ENCODE measurements at regions not wholly inside any gene's neighbourhood (a gene's known extent, or its start where the extent isn't known, plus 50 kb on each side); places are given as distances from the start of the nearest gene placed in this dataset.

DNA sequence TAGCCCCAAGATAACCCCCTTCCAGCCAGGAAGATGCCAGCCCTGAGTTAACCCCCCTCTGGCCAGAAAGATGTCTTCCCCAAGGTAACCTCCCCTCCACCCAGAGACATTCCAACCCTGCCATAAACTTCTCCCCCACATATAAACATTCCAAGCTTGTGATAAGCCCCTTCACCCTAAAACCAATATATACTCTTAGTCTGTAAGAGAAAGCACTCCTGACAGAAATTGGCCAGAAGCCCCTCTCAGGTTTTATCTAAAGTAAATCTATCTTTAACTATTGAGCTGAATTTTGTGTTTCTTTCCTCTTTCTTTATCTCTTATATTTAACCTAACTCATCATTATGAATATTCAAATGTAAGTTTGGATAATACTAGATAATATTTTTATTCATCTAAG is 1775.8 kb upstream of the MIR17HG start:
- CTCF ChIA-PET = no interaction called here
- Mint-ChIP-seq H3K4me1 (ENCODE audit: low read depth) (no peaks in the 10 kb centered on the region), H3K9me3 (peaks cover 2% of the 10 kb centered on the region), H3K4me3 (no peak overlapping the region), H3K27me3 (ENCODE audit: low read depth) (no peaks in the 10 kb centered on the region), H3K36me3 (ENCODE audit: low read depth) (no peaks in the 10 kb centered on the region), H3K27ac (no peak overlapping the region)
- intact Hi-C loops (cut with micrococcal nuclease) = no loop called here
- no peak for DNase-seq

DNA sequence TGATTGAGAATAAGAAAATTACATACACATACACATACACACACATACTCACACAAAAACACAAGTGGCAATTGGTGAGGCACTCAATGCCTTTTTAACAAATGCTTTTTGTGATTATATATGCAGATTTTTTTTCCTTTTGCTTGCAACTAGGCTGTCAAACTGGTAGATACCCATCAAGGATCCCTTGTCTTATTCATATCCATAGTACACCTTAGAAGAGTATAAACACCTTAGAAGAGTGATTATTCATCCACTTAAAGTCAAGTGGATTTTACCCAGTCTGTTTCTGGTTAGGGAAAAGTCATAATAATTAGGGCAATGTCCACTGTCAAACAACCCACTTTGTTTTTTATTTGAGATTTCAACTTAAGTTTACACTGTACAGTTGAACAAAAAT is 1773.4 kb upstream of the MIR17HG start:
- DNase-seq = no peak
- Mint-ChIP-seq H3K9me3 (peaks cover 2% of the 10 kb centered on the region), H3K27me3 (ENCODE audit: low read depth) (no peaks in the 10 kb centered on the region), H3K27ac (no peak overlapping the region), H3K36me3 (ENCODE audit: low read depth) (no peaks in the 10 kb centered on the region), H3K4me1 (ENCODE audit: low read depth) (no peaks in the 10 kb centered on the region), H3K4me3 (no peak overlapping the region)
- intact Hi-C loops (cut with micrococcal nuclease) = no loop called here
- CTCF ChIA-PET = no interaction called here

DNA sequence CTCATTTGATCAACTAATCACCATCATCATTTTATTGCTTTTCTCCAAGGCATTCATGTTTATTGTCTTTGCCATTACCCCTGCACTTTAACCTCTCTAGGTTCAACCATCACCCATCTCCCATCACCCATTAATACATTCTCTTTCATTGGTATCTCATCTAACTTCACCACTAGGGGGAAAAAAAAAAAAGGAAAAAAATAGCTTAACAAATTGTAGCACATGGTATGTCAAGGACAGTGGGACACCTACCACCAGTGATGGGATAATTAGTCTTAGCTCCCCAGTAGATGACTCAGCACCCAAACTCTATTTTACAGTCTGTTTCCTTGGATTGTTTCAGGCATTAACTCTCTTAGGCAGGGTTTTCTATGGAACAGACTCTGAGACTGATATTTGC is 1770.2 kb upstream of the MIR17HG start:
- no peak overlapping the region for H3K27ac Mint-ChIP-seq
- no peaks in the 10 kb centered on the region for H3K36me3 Mint-ChIP-seq (ENCODE audit: low read depth)
- H3K4me1 Mint-ChIP-seq (ENCODE audit: low read depth) = no peaks in the 10 kb centered on the region
- H3K27me3 Mint-ChIP-seq (ENCODE audit: low read depth) = no peaks in the 10 kb centered on the region
- no peak overlapping the region for H3K4me3 Mint-ChIP-seq
- no peak for DNase-seq
- peaks cover 2% of the 10 kb centered on the region for H3K9me3 Mint-ChIP-seq
- CTCF ChIA-PET = interaction anchor here (0.5 kb wide), 1 partner anchor 208 kb away, joined by 3 read pairs; no protein-coding TSS in a partner anchor
- intact Hi-C loops (cut with micrococcal nuclease) = no loop called here

DNA sequence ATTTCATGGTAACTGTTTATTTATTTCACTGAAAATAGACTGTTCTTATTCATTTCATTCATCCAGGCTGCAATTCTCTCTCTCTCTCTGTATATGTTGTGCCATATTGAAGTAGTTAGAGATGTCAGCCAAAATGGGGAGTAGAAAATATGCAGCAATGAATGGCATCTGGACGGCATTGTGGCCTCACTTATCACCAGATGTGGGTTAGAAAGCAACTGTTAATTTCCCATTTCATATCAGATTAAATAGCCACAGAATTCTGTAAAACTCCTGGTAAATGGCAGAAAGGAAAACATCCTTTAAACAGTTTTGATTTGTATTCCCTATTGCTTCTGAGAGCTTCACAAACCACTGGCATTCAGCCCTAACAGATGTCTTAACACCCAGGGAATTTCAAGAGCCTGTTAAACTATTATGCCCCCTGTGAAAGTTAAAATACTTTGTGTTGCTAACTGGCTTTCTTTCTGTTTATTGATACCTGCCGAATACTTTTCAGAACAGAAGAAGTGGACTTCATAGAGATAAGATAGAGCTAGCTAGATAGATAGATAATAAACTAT is 1763.3 kb upstream of the MIR17HG start:
- Mint-ChIP-seq H3K27me3 (ENCODE audit: low read depth) (no peaks in the 10 kb centered on the region), H3K27ac (no peak overlapping the region), H3K36me3 (ENCODE audit: low read depth) (no peaks in the 10 kb centered on the region), H3K4me1 (ENCODE audit: low read depth) (no peaks in the 10 kb centered on the region), H3K4me3 (no peak overlapping the region), H3K9me3 (peaks cover 4% of the 10 kb centered on the region)
- CTCF ChIA-PET = no interaction called here
- intact Hi-C loops (cut with micrococcal nuclease) = no loop called here
- DNase-seq = no peak

DNA sequence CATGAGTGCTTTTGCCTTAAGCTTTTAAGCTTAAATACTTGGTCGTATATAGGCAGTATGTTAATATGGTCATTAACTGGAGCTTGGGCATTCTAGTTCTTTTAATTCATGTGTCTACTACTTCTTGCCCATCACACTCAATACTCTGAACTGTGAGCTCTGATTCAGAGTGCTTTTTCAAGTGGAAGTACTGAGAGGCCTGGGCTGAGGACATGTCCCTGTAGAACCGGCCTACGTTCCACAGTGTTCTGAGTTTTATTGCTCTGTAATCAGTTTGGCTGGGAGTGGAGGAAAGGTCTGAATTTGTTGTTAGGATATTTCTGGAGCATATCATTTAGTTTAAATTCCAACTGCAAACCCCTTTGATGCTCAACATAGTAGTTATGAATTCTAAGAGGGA is 1744.8 kb upstream of the MIR17HG start:
- Mint-ChIP-seq H3K4me3 (no peak overlapping the region), H3K27ac (no peak overlapping the region), H3K9me3 (peaks cover 3% of the 10 kb centered on the region), H3K27me3 (ENCODE audit: low read depth) (no peaks in the 10 kb centered on the region), H3K4me1 (ENCODE audit: low read depth) (no peaks in the 10 kb centered on the region), H3K36me3 (ENCODE audit: low read depth) (no peaks in the 10 kb centered on the region)
- intact Hi-C loops (cut with micrococcal nuclease) = no loop called here
- CTCF ChIA-PET = no interaction called here
- DNase-seq = no peak

DNA sequence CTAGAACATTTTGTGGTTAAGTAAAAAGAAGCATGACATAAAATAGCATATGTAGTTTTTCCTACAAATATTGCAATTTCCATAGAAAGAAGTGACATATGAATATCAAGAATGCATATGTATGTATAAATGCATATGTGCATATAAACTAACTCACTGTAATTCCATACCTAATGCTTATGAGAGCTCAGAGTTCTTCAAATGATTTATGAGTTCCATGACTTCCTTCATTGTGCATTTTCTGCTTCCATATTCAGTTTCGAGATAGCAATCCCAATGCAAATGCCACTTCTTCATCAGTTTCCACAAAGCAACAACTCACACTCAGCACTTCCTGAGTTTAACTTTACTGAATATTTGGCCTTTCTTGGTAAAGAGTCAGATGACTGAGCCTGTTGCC is 1744.3 kb upstream of the MIR17HG start:
- CTCF ChIA-PET = no interaction called here
- H3K4me1 Mint-ChIP-seq (ENCODE audit: low read depth) = no peaks in the 10 kb centered on the region
- H3K4me3 Mint-ChIP-seq = no peak overlapping the region
- H3K36me3 Mint-ChIP-seq (ENCODE audit: low read depth) = no peaks in the 10 kb centered on the region
- intact Hi-C loops (cut with micrococcal nuclease) = no loop called here
- no peaks in the 10 kb centered on the region for H3K27me3 Mint-ChIP-seq (ENCODE audit: low read depth)
- no peak for DNase-seq
- H3K27ac Mint-ChIP-seq = no peak overlapping the region
- H3K9me3 Mint-ChIP-seq = peaks cover 6% of the 10 kb centered on the region

DNA sequence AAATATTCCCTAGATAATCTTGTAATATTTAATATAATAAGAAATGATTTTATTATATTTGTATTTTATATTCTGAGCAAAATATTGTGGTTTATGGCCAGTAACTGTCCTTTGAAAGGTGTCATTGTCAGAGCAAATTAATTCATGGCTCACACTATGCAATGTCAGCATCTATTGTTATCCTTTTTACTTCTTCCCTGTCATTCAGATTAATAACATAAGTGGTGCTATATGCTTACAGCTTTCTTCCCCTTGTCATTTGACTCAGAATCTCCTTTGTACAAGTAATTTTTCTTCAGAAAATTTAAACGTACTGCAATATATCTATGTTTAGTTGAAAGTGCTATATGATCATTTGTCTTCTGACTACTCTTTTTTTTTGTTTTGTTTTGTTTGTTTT is 1738.2 kb upstream of the MIR17HG start:
- Mint-ChIP-seq H3K4me1 (ENCODE audit: low read depth) (no peaks in the 10 kb centered on the region), H3K27me3 (ENCODE audit: low read depth) (no peaks in the 10 kb centered on the region), H3K27ac (no peak overlapping the region), H3K9me3 (peaks cover 10% of the 10 kb centered on the region), H3K36me3 (ENCODE audit: low read depth) (no peaks in the 10 kb centered on the region), H3K4me3 (no peak overlapping the region)
- CTCF ChIA-PET = no interaction called here
- intact Hi-C loops (cut with micrococcal nuclease) = no loop called here
- no peak for DNase-seq

DNA sequence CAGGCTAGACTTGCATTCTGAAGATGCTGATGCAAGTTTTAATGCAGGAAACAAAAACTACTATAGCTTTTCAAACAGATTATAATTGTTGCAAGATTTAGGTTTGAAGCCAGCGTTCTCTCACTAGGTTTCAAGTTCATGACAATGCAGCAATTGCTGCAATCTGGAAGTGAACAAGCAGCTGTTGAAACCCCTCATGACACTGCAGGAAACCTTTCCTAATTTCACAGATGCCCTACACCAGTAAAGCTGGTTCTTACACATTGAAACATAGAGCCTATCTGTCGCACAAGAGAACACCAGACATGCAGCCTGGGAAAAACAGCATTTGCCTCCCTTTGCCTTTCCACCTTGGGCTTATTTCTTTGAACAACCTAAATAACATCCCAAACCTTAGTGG is 1737.2 kb upstream of the MIR17HG start:
- H3K36me3 Mint-ChIP-seq (ENCODE audit: low read depth) = no peaks in the 10 kb centered on the region

DNA sequence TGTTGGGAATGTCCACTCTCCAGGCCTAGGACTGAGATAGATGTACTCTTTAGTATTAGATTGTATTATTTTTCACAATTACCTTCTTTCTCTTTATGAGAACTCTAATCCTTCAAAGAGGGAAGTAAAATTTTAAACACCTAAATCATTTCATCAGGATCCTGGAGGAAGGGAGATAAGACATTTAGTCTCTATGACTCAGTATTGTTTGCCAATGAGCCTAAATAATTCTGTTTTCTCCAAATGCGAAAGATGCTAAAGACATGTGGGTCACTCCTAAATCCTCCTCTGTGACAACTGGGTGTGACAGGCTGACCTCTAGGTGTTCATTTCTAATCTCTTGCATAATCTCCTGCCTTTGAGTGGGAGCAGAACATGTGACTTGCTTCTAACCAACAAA is 1736.6 kb upstream of the MIR17HG start:
- intact Hi-C loops (cut with micrococcal nuclease) = no loop called here
- no peak for DNase-seq
- no peaks in the 10 kb centered on the region for H3K4me1 Mint-ChIP-seq (ENCODE audit: low read depth)
- peaks cover 10% of the 10 kb centered on the region for H3K9me3 Mint-ChIP-seq
- no peaks in the 10 kb centered on the region for H3K27me3 Mint-ChIP-seq (ENCODE audit: low read depth)
- CTCF ChIA-PET = no interaction called here
- no peak overlapping the region for H3K27ac Mint-ChIP-seq
- H3K4me3 Mint-ChIP-seq = no peak overlapping the region
- H3K36me3 Mint-ChIP-seq (ENCODE audit: low read depth) = no peaks in the 10 kb centered on the region

More for the DNA sequence above, 1737.2 kb upstream of the MIR17HG start:
- no peak overlapping the region for H3K4me3 Mint-ChIP-seq
- H3K4me1 Mint-ChIP-seq (ENCODE audit: low read depth) = no peaks in the 10 kb centered on the region
- H3K9me3 Mint-ChIP-seq = peaks cover 10% of the 10 kb centered on the region
- CTCF ChIA-PET = no interaction called here
- no peak overlapping the region for H3K27ac Mint-ChIP-seq
- DNase-seq = no peak
- intact Hi-C loops (cut with micrococcal nuclease) = no loop called here
- no peaks in the 10 kb centered on the region for H3K27me3 Mint-ChIP-seq (ENCODE audit: low read depth)

DNA sequence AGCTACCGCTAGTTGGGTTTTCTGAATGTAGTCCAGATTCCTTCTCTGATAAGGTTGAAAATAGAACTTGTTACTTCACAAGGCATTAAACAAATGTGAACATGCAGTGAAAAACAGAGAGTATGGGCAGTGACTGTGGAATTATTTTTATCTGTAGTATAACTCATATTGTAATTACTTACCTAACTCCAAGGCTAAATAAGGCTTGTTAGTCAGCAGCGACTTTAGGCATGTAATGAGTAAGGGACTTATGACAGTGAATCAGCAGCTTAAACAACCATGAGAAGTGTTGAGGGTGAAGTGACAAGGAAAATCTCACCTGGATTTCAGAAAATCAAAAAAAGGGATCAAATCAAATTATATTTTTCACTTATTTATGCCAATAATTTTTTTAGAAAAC is 1719.5 kb upstream of the MIR17HG start:
- Mint-ChIP-seq H3K36me3 (ENCODE audit: low read depth) (no peaks in the 10 kb centered on the region), H3K27me3 (ENCODE audit: low read depth) (no peaks in the 10 kb centered on the region), H3K27ac (no peak overlapping the region), H3K4me1 (ENCODE audit: low read depth) (no peaks in the 10 kb centered on the region), H3K9me3 (peaks cover 2% of the 10 kb centered on the region), H3K4me3 (no peak overlapping the region)
- intact Hi-C loops (cut with micrococcal nuclease) = no loop called here
- DNase-seq = no peak
- CTCF ChIA-PET = no interaction called here

DNA sequence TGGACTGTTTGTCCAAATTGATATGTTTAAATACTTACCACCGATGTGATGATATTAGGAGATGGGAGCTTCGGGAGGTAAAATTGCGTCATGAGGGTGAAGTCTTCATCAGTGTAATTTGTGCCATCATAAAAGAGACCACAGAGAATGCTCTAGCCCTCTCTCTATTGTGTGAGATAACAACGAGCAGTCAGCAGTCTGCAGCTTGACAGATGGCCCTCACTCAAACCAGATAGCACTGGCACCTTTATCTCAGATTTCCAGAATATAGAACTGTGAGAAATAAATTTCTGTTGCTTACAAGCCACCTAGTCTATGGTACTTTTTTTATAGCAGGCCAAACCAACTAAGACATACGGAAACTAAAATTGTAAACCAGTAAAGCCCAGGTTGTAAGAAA is 1718.9 kb upstream of the MIR17HG start:
- DNase-seq = no peak
- Mint-ChIP-seq H3K36me3 (ENCODE audit: low read depth) (no peaks in the 10 kb centered on the region), H3K4me1 (ENCODE audit: low read depth) (no peaks in the 10 kb centered on the region), H3K9me3 (peaks cover 2% of the 10 kb centered on the region), H3K27ac (no peak overlapping the region), H3K27me3 (ENCODE audit: low read depth) (no peaks in the 10 kb centered on the region), H3K4me3 (no peak overlapping the region)
- CTCF ChIA-PET = no interaction called here
- intact Hi-C loops (cut with micrococcal nuclease) = no loop called here

DNA sequence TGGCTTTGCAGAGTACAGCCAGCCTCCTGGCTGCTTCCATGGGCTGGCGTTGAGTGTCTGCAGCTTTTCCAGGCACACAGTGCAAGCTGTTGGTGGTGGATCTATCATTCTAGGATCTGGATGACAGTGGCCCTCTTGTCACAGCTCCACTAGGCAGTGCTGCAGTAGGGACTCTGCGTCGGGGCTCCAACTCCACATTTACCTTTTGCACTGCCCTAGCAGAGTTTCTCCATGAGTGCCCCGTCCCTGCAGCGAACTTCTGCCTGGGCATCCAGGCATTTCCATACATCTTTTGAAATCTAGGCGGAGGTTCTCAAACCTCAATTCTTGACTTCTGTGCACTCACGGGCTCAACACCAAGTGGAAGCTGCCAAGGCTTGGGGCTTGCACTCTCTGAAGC is 1697.3 kb upstream of the MIR17HG start:
- DNase-seq = no peak
- Mint-ChIP-seq H3K36me3 (ENCODE audit: low read depth) (no peaks in the 10 kb centered on the region), H3K27me3 (ENCODE audit: low read depth) (no peaks in the 10 kb centered on the region), H3K4me3 (no peak overlapping the region), H3K27ac (no peak overlapping the region), H3K4me1 (ENCODE audit: low read depth) (no peaks in the 10 kb centered on the region), H3K9me3 (peaks cover 10% of the 10 kb centered on the region)
- intact Hi-C loops (cut with micrococcal nuclease) = no loop called here
- CTCF ChIA-PET = no interaction called here

DNA sequence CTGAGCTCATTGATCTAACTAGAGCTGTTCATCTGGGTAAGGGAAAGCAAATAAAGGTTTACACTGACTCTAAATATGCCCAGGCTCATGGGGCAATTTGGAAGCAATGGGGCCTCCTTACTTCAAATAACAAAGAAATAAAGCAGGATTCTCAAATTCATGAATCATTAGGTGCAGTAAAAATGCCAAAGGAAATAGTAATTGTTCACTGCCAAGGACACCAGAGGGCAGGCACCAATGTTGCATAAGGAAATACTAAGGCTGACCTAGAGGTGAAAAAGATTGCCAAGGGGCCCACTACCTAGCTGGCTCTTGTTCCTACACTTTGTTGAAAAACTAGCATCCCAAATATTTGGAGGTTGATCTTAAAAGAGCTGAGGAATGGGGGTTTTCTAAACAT is 1686.7 kb upstream of the MIR17HG start:
- H3K4me1 Mint-ChIP-seq (ENCODE audit: low read depth) = no peaks in the 10 kb centered on the region
- no peak overlapping the region for H3K27ac Mint-ChIP-seq
- intact Hi-C loops (cut with micrococcal nuclease) = no loop called here
- no peak for DNase-seq
- no peaks in the 10 kb centered on the region for H3K27me3 Mint-ChIP-seq (ENCODE audit: low read depth)
- CTCF ChIA-PET = no interaction called here
- no peak overlapping the region for H3K4me3 Mint-ChIP-seq
- peaks cover 14% of the 10 kb centered on the region for H3K9me3 Mint-ChIP-seq
- no peaks in the 10 kb centered on the region for H3K36me3 Mint-ChIP-seq (ENCODE audit: low read depth)

DNA sequence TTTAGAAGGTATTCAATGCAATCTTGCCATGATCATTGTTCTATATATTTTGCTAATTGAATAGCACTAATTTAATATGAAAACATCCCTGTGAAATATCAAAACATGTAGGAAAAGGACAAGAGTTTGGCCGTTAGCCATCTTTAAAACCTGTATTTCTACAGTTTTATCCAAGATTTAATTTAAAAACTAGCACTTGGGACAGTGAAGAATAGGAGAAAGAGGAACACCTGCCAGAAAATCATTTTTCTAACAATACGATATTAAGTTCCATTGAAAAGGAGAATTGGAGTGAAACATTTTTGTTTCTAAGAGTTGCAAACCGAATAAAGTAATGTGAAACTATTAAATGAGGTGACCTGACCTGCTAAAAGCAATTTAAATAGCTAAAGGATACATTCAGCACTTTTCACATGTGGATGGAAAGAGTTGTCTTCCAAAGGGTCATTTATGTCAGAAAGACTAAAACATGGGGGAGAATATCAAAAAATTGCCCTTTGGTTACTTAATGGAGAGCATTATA is 1673.6 kb upstream of the MIR17HG start:
- H3K9me3 Mint-ChIP-seq = peaks cover 2% of the 10 kb centered on the region
- H3K4me1 Mint-ChIP-seq (ENCODE audit: low read depth) = no peaks in the 10 kb centered on the region
- no peaks in the 10 kb centered on the region for H3K27me3 Mint-ChIP-seq (ENCODE audit: low read depth)
- CTCF ChIA-PET = no interaction called here
- intact Hi-C loops (cut with micrococcal nuclease) = no loop called here
- no peak for DNase-seq
- H3K36me3 Mint-ChIP-seq (ENCODE audit: low read depth) = no peaks in the 10 kb centered on the region
- no peak overlapping the region for H3K27ac Mint-ChIP-seq
- H3K4me3 Mint-ChIP-seq = no peak overlapping the region

Data from activated naive CD4-positive, alpha-beta T cell treated with anti-CD3 and anti-CD28 coated beads for 36 hours (primary cell).